CD4-positive, alpha-beta T cell (primary cell): ENCODE measurements at regions not wholly inside any gene's neighbourhood (a gene's known extent, or its start where the extent isn't known, plus 50 kb on each side); places are given as distances from the start of the nearest gene placed in this dataset.
A peak's percentile ranks its signal among the peaks of the same experiment; 100 is the strongest.
"Not testable (repeated sequence)": the region's sequence is repeated elsewhere in the genome, so short reads cannot be mapped to it uniquely, and the experiment has no call there.

Experiments used
- ATAC-seq: fragments of 200-7000 bp; cut with Tn5 transposase; one replicate; pipeline ENCODE4 v1.10.0; 2022; ENCODE audit warnings: mild to moderate bottlenecking; ENCODE audit not compliant: poor library complexity
- CTCF ChIA-PET: fragments of 350-600 bp; sonication (Branson Sonifier 250); formaldehyde crosslinking; loops from one replicate; lab custom pipeline; 2021; ENCODE audit warnings: antibody characterized with exemption, inconsistent platforms; lab: Charles Lee
- POLR2A ChIA-PET: fragments of 350-600 bp; sonication (Branson Sonifier 250); formaldehyde crosslinking; loops from one replicate; lab custom pipeline; 2021; ENCODE audit warnings: antibody characterized with exemption, inconsistent platforms; lab: Charles Lee
- DNase-seq, 14 experiments: peaks; one replicate each; pipeline ENCODE4 v3.0.0-alpha.2; 2013 to 2020; ENCODE audit warnings: mixed read lengths in 2 of 14
- H3K27ac ChIP-seq, 2 donors: one replicate each; pipeline versions ENCODE4 v1.5.1 to v1.7.0; 2013; ENCODE audit warnings: low read length in 2 of 2, low read depth in 1 of 2, mild to moderate bottlenecking in 1 of 2
- H3K27me3 ChIP-seq, 2 experiments: 1 replicate in 1 of 2; 2 replicates in 1 of 2; pipeline versions ENCODE4 v1.6.1 to v1.7.0; 2013; ENCODE audit warnings: low read length in 2 of 2, control low read depth in 1 of 2, mild to moderate bottlenecking in 1 of 2, moderate library complexity in 1 of 2; ENCODE audit not compliant: insufficient read depth in 2 of 2, control insufficient read depth in 1 of 2
- H3K36me3 ChIP-seq: one replicate; pipeline ENCODE4 v1.6.1; 2013; ENCODE audit warnings: low read length, control low read depth; ENCODE audit not compliant: insufficient read depth
- H3K4me1 ChIP-seq: one replicate; pipeline ENCODE4 v1.6.1; 2013; ENCODE audit warnings: low read length, control low read depth; ENCODE audit not compliant: insufficient read depth
- H3K4me3 ChIP-seq: one replicate; pipeline ENCODE4 v1.5.1; 2013; ENCODE audit warnings: mild to moderate bottlenecking, low read length, moderate library complexity
- H3K9me3 ChIP-seq, 2 experiments: 1 replicate in 1 of 2; 2 replicates in 1 of 2; pipeline versions ENCODE4 v1.6.1 to v1.7.0; 2013; ENCODE audit warnings: low read length in 2 of 2, mild to moderate bottlenecking in 2 of 2, control low read depth in 1 of 2, moderate library complexity in 1 of 2; ENCODE audit not compliant: control insufficient read depth in 1 of 2, insufficient read depth in 1 of 2
- H3K27ac Mint-ChIP-seq: one replicate; pipeline ENCODE4 v1.8.0; 2020; ENCODE audit warnings: mixed read lengths
- H3K27me3 Mint-ChIP-seq: one replicate; pipeline ENCODE4 v1.8.0; 2021; ENCODE audit warnings: mixed read lengths
- H3K36me3 Mint-ChIP-seq: one replicate; pipeline ENCODE4 v1.8.0; 2021; ENCODE audit warnings: low read depth, mixed read lengths
- H3K4me1 Mint-ChIP-seq: one replicate; pipeline ENCODE4 v1.8.0; 2021; ENCODE audit warnings: low read depth, mixed read lengths
- H3K4me3 Mint-ChIP-seq: one replicate; pipeline ENCODE4 v1.8.0; 2020; ENCODE audit warnings: mild to moderate bottlenecking, mixed read lengths
- H3K9me3 Mint-ChIP-seq: one replicate; pipeline ENCODE4 v1.8.0; 2020; ENCODE audit warnings: mixed read lengths
- intact Hi-C, 2 experiments: fragments of 100-400 bp; cut with DNase I in 1 of 2; cut with micrococcal nuclease in 1 of 2; formaldehyde crosslinking; loops; one replicate each; pipeline versions ENCODE4 v1.15.1 to v1.9.0; 2023 to 2025; cut with DNase I, micrococcal nuclease

GRCh38 chr7:73156510-73157168 lies 70.8 kb upstream of the SPDYE9 start:
- H3K27ac Mint-ChIP-seq, H3K27ac ChIP-seq, POLR2A ChIA-PET, ATAC-seq, H3K9me3 ChIP-seq, H3K27me3 ChIP-seq, H3K4me3 ChIP-seq, H3K4me3 Mint-ChIP-seq, H3K27me3 Mint-ChIP-seq, CTCF ChIA-PET, H3K9me3 Mint-ChIP-seq, H3K4me1 ChIP-seq, H3K36me3 ChIP-seq, DNase-seq, intact Hi-C loops, H3K4me1 Mint-ChIP-seq, H3K36me3 Mint-ChIP-seq: not testable (repeated sequence)

DNA sequence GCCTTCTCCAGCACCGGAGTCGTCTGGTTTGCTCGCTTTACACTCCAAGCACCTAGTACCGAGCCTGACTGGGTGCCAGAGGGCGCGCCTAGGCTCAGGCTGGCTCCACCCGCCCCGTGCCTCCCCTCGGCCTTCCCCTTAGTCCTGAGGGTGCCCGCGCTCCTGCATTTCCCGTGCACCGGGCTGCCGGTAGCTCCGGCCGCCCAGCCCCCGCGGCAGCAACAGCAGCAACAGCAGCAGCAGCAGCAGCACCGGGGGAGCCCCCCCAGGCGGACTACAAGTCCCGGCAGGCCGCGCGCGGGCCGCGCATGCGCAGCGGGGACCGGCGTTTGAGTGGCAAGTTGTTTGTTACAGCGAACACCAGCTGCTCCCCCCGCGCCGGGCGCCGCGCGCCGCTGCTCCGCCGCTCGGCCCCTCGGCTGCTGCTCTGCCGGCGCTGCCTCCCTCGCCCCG lies 68.8 kb upstream of the SPDYE9 start:
- H3K27ac Mint-ChIP-seq, POLR2A ChIA-PET, CTCF ChIA-PET, H3K9me3 Mint-ChIP-seq, H3K4me1 Mint-ChIP-seq, intact Hi-C loops, H3K27ac ChIP-seq, H3K9me3 ChIP-seq, H3K27me3 Mint-ChIP-seq, H3K4me1 ChIP-seq, H3K36me3 Mint-ChIP-seq, H3K36me3 ChIP-seq, H3K27me3 ChIP-seq: not testable (repeated sequence)
- peak overlapping the region; percentile 38 for H3K4me3 Mint-ChIP-seq
- peak overlapping the region; percentile 12 for H3K4me3 ChIP-seq
- DNase-seq (peak; percentile 54 to 88 (median 78)), ATAC-seq (peak; percentile 84)

- H3K9me3 ChIP-seq, H3K36me3 Mint-ChIP-seq, H3K4me1 Mint-ChIP-seq, intact Hi-C loops, H3K27me3 Mint-ChIP-seq, CTCF ChIA-PET, H3K9me3 Mint-ChIP-seq, H3K36me3 ChIP-seq, H3K4me3 Mint-ChIP-seq, H3K27ac Mint-ChIP-seq, DNase-seq, H3K27ac ChIP-seq, H3K27me3 ChIP-seq, POLR2A ChIA-PET, H3K4me1 ChIP-seq: not testable (repeated sequence)
- ATAC-seq = peak; percentile 4
- H3K4me3 ChIP-seq = peak overlapping the region; percentile 12
Measured at GRCh38 chr7:73153921-73154585, 68.2 kb upstream of the SPDYE9 start.

- H3K27me3 ChIP-seq, H3K27ac Mint-ChIP-seq, H3K27ac ChIP-seq, H3K4me3 Mint-ChIP-seq, H3K36me3 Mint-ChIP-seq, CTCF ChIA-PET, intact Hi-C loops, POLR2A ChIA-PET, H3K36me3 ChIP-seq, H3K9me3 Mint-ChIP-seq, H3K9me3 ChIP-seq, DNase-seq, ATAC-seq, H3K4me3 ChIP-seq, H3K27me3 Mint-ChIP-seq, H3K4me1 ChIP-seq, H3K4me1 Mint-ChIP-seq: not testable (repeated sequence)
Measured at GRCh38 chr7:73148570-73148969, 62.7 kb upstream of the SPDYE9 start.

- H3K27me3 ChIP-seq, POLR2A ChIA-PET, H3K4me1 Mint-ChIP-seq, H3K27ac ChIP-seq, ATAC-seq, H3K4me1 ChIP-seq, intact Hi-C loops, H3K4me3 ChIP-seq, H3K27me3 Mint-ChIP-seq, H3K36me3 ChIP-seq, H3K27ac Mint-ChIP-seq, H3K9me3 Mint-ChIP-seq, H3K9me3 ChIP-seq, H3K36me3 Mint-ChIP-seq, DNase-seq, H3K4me3 Mint-ChIP-seq, CTCF ChIA-PET: not testable (repeated sequence)
Measured at GRCh38 chr7:73147681-73148080, 61.8 kb upstream of the SPDYE9 start.

GRCh38 chr7:73143993-73144392 lies 58.2 kb upstream of the SPDYE9 start:
- H3K4me3 Mint-ChIP-seq, CTCF ChIA-PET, H3K4me3 ChIP-seq, H3K27ac ChIP-seq, H3K4me1 Mint-ChIP-seq, DNase-seq, H3K36me3 Mint-ChIP-seq, intact Hi-C loops, H3K9me3 ChIP-seq, H3K27me3 Mint-ChIP-seq, H3K27me3 ChIP-seq, H3K27ac Mint-ChIP-seq, ATAC-seq, POLR2A ChIA-PET, H3K4me1 ChIP-seq, H3K9me3 Mint-ChIP-seq, H3K36me3 ChIP-seq: not testable (repeated sequence)

- H3K9me3 ChIP-seq, H3K36me3 Mint-ChIP-seq, DNase-seq, H3K27me3 Mint-ChIP-seq, H3K4me1 Mint-ChIP-seq, H3K36me3 ChIP-seq, H3K4me3 Mint-ChIP-seq, H3K27ac ChIP-seq, H3K9me3 Mint-ChIP-seq, intact Hi-C loops, ATAC-seq, H3K27ac Mint-ChIP-seq, H3K4me1 ChIP-seq, H3K27me3 ChIP-seq, POLR2A ChIA-PET, CTCF ChIA-PET, H3K4me3 ChIP-seq: not testable (repeated sequence)
Measured at GRCh38 chr7:73137922-73138321, 52.1 kb upstream of the SPDYE9 start.
